ENCODE measurements at regions not wholly inside any gene's neighbourhood (a gene's known extent, or its start where the extent isn't known, plus 50 kb on each side); places are given as distances from the start of the nearest gene placed in this dataset.
A peak's percentile ranks its signal among the peaks of the same experiment; 100 is the strongest.

DNA sequence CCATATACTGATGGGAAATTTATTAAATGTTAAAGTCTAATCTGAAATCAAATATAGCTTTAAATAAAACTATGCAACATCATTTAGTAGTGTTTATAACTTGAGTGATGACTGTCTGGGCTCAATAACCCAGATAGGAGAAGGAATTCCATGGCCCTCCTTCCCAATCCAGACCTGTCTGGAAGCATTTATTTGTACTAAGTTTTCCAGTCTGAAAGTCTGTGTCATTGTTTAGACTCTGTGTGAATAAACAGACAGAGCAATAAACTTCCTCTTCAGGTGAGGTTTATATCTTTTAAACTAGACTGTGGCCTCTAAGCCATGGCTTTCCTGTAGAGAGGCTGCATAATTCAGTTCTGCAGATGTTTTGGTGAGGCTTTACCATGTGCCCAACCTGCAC is 176.4 kb downstream of the SOX4 start:
- TF ChIP-seq SMC3 (IDR thresholded peaks at IDR 0.05; ENCODE audit: low read depth, low read length) (no peak), POLR2A (IDR thresholded peaks at IDR 0.05; ENCODE audit: low read depth, low read length) (no peak), NFE2L2 (IDR thresholded peaks at IDR 0.05; ENCODE audit: low read depth, low read length) (0 out of 2 replicates have a peak, but pooled peaks have one; percentile 21), CHD1 (IDR thresholded peaks at IDR 0.05; ENCODE audit: low read depth, low read length) (no peak), RAD21 (IDR thresholded peaks at IDR 0.05; ENCODE audit: low read length) (no peak), CEBPB (IDR thresholded peaks at IDR 0.05; ENCODE audit: low read depth, low read length) (no peak), MXI1 (IDR thresholded peaks at IDR 0.05; ENCODE audit: borderline replicate concordance, low read depth, low read length) (no peak), RFX5 (IDR thresholded peaks at IDR 0.05; ENCODE audit: low read depth, low read length) (no peak), MAFK (IDR thresholded peaks at IDR 0.05; ENCODE audit: low read depth, low read length) (no peak), BHLHE40 (IDR thresholded peaks at IDR 0.05; ENCODE audit: low read depth, low read length) (no peak)
- TF ChIP-seq, protein P1, sequence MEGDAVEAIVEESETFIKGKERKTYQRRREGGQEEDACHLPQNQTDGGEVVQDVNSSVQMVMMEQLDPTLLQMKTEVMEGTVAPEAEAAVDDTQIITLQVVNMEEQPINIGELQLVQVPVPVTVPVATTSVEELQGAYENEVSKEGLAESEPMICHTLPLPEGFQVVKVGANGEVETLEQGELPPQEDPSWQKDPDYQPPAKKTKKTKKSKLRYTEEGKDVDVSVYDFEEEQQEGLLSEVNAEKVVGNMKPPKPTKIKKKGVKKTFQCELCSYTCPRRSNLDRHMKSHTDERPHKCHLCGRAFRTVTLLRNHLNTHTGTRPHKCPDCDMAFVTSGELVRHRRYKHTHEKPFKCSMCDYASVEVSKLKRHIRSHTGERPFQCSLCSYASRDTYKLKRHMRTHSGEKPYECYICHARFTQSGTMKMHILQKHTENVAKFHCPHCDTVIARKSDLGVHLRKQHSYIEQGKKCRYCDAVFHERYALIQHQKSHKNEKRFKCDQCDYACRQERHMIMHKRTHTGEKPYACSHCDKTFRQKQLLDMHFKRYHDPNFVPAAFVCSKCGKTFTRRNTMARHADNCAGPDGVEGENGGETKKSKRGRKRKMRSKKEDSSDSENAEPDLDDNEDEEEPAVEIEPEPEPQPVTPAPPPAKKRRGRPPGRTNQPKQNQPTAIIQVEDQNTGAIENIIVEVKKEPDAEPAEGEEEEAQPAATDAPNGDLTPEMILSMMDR (conservative IDR thresholded peaks at IDR 0.05; ENCODE audit: low read depth, low read length): no peak
- TF ChIP-seq, protein P2, sequence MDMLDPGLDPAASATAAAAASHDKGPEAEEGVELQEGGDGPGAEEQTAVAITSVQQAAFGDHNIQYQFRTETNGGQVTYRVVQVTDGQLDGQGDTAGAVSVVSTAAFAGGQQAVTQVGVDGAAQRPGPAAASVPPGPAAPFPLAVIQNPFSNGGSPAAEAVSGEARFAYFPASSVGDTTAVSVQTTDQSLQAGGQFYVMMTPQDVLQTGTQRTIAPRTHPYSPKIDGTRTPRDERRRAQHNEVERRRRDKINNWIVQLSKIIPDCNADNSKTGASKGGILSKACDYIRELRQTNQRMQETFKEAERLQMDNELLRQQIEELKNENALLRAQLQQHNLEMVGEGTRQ (IDR thresholded peaks at IDR 0.05; ENCODE audit: low read depth, low read length): no peak
